HG02759 (cell line): ENCODE measurements at regions not wholly inside any gene's neighbourhood (a gene's known extent, or its start where the extent isn't known, plus 50 kb on each side); places are given as distances from the start of the nearest gene placed in this dataset.

Experiments used
- ATAC-seq: cut with Tn5 transposase; IDR thresholded peaks from one replicate; pipeline ENCODE4 v1.9.1; 2021; ENCODE audit warnings: mild to moderate bottlenecking, moderate library complexity; ENCODE audit not compliant: unreplicated experiment

DNA sequence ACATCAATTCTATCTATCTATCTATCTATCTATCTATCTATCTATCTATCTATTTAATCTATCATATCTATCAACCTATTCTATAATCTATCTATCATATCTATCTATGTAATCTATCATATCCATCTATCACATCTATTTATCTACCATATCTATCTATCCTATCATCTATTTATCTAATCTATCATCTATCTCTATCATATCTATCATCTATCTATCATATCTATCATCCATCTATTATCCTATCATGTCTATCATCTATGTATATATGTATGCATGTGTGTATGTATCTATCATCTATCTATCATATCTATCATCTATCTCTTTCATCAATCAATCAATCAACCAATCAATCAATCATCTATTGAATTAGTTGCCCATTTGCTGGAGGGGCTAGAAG lies 159.3 kb upstream of the GALNT17 start:
- ATAC-seq: no peak

DNA sequence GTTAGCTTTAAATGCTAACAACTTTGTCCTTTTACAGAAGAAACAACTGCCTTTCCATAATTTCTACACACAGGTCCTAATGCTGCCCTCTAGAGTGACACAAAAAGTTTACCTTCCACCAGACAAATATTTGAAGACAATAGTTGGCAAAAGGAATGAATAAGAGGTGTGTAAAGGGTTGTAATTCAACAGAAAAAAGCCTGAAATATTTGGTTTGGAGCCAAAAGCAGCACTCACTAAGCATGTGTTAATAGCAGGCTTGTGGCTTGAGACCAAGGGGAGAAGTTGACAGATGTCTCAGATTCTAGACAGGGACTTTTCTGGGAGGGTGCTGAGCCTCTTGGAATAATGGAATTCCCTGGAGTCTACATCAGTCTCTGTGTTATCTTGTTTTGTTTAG lies 156.2 kb upstream of the GALNT17 start:
- ATAC-seq: no peak

DNA sequence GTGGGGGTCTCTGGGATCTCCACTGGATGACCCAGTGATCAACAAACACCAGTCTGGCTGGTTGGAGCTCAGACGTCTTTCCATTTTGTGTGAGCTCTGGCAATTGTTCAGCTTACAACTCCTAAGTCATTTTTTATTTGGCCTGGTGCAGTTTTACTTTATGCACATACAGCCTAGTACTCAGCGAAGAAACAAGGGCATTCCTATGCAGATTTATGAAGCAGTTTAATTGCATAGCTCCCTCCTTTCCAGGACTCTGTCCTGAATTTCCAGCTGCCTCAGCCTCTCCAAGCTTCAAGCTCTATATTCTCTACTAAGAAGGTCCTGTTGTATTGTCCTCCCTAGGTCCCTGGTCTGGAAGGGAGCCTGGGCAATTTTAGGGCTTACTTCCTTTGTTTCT lies 145.6 kb upstream of the GALNT17 start:
- no peak for ATAC-seq

DNA sequence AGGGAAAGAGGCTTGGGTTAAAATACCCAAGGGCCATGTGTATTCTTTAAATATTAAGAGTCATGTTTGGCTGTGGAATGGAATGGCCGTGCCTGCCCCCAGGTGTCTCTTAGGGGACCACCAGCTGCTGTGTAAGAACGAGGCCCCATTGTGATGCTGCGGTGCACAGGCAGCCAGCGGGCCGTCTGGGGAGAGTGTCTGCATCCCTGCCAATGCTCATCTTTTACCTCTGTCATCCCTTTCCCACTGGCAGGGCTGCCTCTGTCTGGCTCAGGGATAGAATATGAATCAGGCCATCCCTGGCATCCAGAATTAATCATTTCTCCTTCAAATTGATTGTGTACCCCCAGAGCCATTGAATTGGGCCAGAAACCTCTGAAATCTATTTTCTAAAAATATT lies 137.8 kb upstream of the GALNT17 start:
- no peak for ATAC-seq

DNA sequence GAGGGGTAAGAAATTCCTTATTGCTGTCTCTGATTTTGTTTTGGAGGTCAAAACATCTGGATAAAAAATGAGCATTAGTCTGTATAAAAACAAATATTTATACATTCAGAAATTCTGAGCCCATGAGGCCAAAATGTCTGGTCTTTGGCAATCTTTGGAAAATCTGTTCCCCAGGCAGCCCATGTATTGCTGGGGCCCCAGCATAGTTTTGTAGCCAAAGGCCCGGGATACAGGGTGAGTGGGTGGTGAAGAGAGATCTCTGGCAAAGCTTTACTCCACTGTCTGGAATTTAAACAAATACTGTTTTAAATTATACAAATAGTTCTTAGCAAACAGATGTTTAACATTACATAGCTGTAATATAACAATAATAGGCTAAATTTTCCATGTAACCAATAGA lies 134.7 kb upstream of the GALNT17 start:
- no peak for ATAC-seq

DNA sequence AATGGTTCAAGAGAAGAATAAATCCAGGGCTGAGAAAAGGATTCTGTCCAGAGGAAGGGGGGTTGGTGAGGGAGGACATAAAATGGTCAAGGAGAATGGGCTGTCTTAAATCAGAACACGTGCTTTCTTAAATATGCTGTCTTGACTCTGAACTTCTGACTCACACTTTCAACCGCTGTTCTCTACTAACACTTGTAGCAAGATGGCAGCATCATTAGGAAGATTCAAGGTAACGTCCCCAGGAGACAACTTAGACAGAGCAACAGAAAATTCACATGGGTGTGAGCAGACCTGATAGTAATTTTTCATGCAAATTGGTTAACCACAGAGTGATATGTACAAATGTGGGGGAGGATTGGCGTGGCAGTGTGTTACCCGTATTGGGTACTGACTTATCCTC lies 126.8 kb upstream of the GALNT17 start:
- no peak for ATAC-seq

DNA sequence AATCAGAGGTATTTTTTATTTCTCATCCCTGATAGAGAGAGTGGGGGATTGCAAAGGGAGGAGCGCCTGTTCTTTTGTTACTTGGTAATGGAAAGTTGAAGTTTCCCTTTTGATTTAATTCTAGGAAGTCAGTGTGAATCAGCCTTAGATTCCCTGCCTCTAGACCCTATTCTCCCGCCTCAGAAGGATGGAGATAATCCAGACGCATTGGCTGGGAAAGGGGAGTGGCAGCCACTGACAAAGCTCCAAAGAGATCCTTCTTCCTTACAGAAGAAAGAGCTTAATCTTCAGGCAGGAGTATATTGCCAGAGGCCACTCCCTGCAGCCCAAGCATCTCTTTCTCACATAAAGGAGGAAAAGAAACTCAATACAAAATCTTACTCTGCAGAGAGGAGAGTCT lies 122.3 kb upstream of the GALNT17 start:
- ATAC-seq: no peak

DNA sequence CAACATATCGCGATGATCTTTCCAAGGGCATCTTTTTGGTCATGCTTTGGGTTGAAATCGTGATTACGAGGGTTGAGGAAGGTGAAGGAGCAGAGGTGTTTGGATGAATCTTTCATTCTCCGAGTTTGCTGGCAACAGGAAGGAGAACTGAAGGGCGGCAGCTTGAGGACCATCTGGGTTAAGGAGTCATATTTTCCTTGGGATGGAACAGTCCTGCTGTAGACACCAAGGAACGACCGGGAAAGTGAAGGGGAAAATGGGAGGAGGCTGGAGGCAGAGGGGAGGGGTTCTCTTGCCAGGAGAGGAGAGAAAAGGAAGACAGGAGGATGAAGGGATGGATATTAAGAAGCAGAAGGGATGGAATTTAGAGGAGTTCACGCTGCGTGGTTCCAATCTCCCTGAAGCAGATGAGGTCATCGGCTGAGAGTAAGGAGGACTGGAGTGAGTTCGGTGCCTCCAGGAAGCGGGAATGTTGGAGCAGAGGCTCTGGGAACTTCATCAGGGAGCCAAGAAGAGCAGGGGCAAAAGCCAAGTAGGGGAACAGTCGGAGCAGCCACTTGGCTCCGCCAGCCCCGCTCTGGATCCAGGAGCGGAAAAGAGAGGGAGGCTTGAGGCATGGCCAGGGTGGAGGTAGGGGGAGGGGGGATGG lies 116.6 kb upstream of the GALNT17 start:
- ATAC-seq: no peak

DNA sequence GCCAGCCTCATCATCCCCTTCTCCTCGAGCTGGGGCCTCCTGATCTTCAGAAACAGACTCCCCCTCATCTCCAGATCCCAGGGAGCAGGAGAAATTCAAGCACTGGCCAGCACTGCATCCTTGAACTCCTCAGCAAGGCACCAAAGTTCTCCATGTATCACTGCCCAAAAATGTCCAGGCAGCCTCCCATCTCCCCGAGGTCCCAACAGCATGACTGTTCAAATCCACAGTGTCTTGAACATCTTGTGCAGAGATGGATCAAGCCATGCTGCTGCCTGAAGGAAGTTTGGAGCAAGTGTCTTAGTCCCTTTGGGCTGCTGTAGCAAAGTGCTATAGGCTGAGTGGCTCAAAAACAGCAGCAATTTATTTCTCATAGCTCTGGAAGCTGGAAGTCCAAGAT lies 115.5 kb upstream of the GALNT17 start:
- ATAC-seq: no peak

DNA sequence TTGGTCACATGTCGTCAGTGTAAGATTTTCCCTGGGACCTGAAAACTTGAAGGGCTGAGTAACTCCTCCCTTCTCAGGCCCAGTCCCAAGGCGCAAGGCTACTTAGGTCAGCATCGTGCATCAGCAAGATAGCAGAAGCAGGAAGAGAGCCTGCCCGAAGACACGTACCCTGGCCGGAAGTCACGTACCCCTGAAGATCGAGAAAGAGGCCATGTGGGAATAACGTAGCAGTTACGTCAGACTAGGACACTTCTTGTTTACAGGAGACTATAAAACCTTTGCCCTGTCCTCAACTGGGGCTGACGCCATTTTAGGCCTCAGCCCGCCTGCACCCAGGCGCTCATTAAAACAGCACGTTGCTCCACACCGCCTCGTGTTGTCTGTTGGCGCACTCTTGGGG lies 114.3 kb upstream of the GALNT17 start:
- no peak for ATAC-seq

DNA sequence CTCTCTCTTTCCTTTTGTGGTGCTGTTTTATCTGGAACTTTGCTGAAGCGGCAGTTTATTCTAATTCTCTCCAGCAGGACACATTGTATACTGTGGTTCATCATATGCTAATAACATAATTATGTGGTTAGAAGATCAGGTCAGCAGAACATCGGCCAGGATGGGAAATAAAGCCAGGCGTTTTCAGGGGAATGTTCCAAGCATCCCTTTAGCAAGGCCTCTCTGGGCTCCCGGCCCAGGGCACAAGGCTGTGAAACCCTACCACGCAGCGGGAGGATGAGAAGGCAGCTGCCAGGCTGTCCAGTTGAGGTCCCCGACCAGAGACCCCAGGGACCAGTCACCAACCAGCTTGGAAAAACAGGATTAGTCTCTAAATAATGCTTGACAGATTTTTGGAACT lies 112.2 kb upstream of the GALNT17 start:
- ATAC-seq: no peak

DNA sequence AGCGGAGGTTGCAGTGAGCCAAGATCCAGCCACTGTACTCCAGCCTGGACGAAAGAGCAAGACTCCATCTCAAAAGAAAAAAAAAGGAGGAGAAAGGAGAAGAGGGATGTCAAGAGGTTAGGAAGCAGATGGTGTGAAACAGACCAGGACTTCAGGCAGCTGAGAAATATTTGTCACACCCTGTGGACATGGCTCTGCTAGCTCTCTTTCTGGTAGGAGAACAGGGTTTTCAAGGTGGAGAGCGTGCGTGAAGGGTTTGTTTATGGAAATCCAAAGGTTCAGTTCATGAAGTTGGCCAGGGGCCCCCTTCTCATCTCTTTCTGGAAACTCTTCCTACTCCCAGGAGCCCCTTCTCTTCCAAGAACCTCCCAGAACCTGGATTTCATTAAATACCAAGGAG lies 110.8 kb upstream of the GALNT17 start:
- ATAC-seq: no peak

DNA sequence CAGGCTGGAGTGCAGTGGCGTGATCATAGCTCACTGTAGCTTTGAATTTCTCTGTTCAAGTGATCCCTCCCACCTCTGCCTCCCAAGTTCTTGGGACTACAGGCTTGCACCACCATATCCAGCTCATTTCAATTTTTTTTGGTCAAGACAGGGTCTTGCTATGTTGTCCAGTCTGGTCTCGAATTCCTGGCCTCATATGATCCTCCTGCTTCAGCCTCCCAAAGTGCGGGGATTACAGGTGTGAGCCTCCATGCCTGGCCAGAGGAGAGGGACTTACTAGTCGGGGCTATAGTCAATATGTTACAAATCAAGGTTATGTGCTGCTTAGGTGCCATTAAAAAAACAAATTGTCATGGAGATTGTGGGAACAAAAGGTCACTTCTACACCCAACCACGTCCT lies 105.3 kb upstream of the GALNT17 start:
- ATAC-seq: no peak

DNA sequence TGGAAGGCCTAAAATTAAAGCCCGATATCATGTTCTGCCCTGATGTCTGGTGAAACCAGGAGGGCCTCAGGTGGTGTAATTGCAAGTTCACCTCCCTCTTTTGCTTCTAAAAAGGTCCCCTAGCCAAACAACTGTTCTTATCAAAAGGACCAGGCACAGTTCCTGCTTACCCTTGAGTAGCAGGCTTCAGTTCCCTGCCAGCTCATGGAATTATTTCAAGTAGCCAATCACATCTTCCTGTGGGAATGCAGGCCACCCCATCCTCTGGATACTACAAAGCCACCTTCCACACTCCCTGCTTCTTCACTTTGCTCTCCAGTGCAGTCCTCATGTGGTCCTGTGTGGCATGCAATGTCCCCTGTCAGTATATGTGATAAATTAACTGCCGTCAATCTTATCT lies 97.7 kb upstream of the GALNT17 start:
- no peak for ATAC-seq

DNA sequence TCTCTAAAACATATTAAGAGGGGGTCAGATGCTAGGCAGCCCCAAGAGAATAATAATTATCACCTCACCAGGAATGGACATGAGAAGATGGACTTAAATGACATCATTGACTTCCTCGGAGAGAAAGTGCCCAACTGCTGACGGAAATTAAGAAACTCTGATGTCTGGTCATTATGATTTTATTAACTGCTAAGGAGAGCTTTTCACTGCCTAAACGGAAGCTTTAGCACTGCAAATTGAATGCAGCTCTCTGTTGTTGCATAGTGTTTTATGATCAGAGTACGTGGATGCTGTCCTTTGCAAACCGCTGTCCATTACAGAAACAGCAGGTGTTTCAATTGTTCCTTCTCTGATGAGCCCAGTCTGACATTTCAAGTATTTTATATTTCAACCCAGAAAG lies 89.4 kb upstream of the GALNT17 start:
- no peak for ATAC-seq

DNA sequence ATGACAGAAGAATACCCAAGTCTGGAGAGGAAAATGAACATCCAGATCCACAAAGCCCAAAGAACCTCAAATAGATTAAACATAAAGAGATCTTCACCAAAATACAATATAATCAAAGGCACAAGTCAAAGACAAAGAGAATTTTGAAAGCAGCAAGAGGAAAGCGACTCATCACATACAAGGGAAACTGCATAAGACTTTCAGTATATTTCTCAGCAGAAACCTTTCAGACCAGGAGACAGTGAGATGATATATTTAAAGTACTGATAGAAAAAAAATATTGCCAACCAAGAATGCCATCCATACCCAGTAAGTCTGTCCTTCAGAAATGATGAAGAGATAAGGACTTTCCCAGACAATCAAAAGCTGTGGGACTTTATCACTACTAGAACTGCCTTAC lies 81.5 kb upstream of the GALNT17 start:
- ATAC-seq: no peak

DNA sequence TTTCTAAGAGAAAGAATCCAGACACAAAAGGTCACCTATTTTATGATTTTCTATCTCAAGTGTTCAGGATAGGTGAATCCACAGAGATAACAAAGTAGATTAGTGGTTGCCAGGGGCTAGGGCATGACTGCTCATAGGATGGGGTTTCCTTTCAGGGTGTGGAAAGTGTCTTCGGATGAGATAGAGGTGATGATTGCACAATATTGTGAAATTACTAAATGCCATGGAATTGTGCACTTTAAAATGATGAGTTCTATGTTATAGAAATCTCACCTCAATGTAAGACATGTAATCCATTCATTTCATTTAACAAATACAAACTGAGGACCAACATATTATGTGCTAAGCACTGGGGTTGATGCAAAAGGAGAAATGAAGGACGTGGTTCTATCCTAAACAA lies 76.4 kb upstream of the GALNT17 start:
- ATAC-seq: no peak

DNA sequence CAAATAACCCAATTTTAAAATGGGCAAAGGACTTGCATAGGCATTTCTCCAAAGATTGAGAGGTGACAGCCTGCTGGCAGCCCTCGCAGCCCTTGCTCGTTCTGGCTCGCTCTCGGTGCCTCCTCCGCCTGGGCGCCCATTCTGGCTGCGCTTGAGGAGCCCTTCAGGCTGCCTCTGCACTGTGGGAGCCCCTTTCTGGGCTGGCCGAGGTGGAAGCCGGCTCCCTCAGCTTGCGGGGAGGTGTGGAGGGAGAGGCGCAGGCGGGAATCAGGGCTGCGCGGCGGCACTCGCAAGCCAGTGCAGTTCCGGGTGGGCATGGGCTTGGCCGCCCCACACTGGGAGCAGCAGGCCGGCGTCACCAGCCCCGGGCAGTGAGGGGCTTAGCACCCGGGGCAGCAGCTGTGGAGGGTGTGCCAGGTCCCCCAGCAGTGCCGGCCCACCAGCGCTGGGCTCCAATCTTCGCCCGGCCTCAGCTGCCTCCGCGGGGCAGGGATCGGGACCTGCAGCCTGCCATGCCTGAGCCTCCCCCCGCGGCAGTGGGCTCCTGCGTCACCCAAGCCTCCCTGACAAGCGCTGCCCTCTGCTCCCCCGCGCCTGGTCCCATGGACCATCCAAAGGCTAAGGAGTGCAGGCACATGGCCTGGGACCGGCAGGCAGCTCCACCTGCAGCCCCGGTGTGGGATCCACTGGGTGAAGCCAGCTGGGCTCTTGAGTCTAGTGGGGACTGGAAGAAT lies 54.0 kb upstream of the GALNT17 start:
- ATAC-seq: no peak
